ENCODE measurements at regions not wholly inside any gene's neighbourhood (a gene's known extent, or its start where the extent isn't known, plus 50 kb on each side); places are given as distances from the start of the nearest gene placed in this dataset.
A peak's percentile ranks its signal among the peaks of the same experiment; 100 is the strongest.

DNA sequence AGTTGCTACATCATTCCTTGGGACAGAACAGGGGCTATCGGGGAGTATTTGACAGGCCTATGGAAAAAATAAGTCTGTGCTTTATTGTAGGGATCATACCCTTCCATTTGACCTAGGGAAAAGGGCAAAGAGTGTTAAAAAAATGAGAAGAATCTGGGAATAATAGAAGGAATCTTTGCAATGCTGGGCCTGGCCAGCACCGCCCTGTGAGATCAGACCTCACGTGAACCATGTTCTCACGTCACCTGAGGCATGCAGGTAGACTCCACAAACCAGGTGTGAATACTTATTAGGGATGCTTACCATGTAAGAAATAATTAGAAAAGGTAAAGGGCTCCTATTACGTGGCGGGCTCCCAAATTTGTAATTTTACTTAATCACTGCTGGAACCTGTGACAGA is 177.5 kb upstream of the GATA6 start:
- DNase-seq (ENCODE audit: low read depth in 2 of 3, low spot score in 2 of 3), result no peak

DNA sequence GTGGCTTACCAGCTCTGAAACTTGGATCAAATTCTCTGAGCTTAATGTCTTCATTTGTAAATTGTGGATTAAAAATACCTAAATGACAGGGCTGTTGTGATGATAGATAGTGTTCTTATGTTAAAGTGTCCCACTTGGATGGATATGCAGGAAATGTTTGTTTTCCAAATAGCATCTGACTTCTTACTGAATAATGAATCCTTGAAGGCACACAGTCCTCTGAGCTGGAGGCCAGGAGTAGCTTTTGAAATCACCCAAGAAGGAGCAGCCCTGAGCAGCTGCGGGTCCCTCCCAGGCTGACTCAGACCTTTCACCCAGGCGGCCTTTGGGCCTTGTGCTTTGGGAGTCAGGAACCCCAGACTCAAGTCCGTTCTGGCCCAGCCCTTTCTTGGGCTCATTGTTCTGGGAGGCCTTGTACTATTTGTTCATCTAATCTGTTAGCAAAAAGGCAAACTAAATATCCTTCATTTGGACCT is 173.0 kb upstream of the GATA6 start:
- DNase-seq (ENCODE audit: low read depth in 2 of 3, low spot score in 2 of 3), result no peak

DNA sequence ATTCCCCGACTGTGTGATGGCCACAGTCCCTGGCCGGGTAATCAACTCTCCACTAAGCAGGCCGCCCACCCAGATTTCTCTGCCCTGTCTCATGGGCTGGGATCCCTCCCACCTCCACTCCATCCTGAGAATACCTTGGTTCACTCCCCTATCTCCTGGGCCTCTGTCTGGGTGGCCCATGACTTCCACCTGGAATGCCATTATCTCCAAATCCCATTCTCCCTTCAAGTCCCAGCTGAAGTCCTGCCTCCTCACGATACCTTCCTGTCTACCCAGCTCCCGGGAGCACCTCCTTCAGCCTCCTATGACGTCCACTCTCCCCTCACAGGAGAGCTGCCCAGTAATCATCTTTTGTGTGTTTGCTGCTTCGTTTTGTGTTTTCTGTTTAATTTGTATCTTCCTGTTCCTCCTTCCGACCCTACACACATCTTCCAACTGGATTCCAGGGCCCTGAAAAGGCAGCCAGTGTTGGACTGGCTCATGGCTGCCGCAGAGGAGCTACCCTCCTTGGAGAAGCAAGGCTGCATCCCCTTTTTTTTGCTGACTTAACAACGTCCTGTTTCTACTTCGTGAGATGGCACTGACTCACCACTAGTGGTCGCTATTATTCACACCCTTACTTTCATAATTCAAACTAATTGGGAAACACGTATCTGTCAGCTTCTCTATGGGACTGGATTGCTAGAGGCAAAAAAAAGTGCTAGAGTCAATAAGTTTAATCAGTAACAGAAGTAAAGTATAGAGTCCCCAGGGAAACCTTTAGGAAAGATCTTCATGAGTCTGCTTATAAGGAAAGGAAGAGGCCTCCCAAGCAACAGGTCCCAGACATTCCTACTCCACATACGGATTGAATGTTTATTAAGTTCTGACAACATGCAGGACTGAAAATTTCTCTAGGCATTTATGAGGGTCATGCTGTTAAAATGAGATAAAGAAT is 171.9 kb upstream of the GATA6 start:
- DNase-seq (ENCODE audit: low read depth in 2 of 3, low spot score in 2 of 3), result peak in 2 of 3 donors; percentile 47 to 75

DNA sequence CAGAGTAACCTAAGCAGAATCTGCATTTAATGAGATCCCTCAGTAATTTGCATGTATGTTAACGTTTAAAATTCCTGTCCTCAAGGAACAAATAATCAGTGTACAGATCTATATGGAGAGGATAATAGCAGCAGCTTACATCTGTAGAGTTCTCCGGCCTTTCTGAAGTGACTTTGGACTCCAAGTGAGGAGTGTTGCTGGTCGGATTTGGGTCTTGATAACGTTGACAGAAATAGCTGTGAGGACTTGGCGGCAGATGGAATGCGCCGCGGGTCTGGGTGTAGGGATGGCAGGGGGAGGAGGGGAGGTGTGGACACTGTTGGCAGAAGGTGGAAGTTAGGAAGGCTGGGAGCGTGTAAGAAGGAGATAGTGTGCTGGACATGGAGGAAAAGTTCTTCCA is 170.9 kb upstream of the GATA6 start:
- no peak for DNase-seq (ENCODE audit: low read depth in 2 of 3, low spot score in 2 of 3)

DNA sequence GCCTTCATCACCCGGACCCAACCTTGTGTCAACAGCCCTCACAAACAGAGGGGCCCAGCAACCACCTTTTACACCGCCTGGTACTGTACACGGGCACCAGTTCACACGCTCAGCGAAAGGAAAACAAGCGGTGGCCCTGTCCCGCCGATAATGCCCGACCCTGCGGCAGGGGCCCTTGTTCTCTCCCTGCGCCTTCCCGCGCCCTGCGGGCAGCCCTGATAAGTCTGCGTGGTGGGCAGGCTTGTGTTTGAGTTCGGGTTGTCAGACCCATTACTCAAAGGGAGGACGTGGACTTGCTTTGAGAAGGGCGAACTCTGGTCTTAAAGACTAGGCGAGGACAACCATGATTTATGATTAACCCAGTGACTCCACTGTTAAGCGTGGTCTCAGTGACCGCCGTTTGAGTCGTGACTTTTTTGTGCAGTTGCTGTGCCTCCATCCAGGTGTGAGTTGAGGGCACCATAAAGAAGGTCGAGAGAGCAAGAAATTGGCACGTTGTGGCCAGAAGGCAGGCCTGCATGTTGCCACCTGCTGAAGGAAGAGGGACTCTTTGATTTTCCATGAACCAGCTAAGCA is 167.4 kb upstream of the GATA6 start:
- DNase-seq (ENCODE audit: low read depth in 2 of 3, low spot score in 2 of 3), result no peak

DNA sequence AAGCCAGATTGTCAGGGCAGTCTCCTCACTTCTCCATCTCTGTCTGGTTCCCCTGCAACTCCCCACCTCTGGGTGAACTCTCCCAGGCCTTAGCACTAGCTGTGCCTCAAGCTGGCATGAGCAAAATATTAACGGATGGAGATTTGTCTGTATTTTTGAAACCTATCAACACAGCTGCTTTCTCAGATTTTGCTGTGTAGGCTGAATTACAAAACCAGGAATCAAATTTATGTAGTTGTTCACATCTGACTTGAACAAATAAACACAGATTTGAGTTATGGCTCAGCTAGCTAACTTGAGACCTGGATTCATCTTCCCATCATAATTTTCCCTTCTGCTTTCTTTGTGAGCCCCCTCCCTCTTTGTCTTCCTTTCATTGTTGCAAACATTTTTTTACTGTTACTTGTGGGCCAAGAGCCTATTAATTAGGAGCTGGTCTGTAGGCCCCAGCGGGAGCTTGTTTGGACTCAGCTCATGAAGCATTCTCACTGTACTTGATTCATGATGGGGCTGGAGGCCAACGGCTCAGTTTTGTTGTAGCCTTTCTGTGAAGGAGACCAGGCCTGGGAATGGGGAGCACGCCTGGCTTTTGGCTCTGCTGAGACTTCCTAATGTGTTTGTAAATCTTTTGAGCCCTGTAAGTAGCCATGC is 164.1 kb upstream of the GATA6 start:
- no peak for DNase-seq (ENCODE audit: low read depth in 2 of 3, low spot score in 2 of 3)

DNA sequence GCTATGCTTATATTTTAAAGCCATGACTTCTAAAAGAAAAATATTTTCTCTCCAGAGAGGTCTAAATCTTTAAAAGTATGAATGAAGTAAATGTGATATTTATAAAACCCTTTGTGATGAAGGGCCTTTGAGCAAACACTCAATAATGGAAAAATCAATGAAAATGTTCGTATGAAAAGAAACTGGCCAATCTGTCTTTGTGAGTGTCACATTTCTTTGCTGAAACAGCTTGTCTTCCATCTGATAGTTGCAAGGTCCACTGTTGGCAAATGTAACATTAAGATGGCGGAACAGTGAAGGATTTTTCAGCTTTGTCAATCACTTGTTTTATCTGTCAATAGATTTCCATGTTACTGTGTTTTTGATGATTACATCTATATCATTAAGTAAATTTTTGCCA is 162.9 kb upstream of the GATA6 start:
- no peak for DNase-seq (ENCODE audit: low read depth in 2 of 3, low spot score in 2 of 3)

DNA sequence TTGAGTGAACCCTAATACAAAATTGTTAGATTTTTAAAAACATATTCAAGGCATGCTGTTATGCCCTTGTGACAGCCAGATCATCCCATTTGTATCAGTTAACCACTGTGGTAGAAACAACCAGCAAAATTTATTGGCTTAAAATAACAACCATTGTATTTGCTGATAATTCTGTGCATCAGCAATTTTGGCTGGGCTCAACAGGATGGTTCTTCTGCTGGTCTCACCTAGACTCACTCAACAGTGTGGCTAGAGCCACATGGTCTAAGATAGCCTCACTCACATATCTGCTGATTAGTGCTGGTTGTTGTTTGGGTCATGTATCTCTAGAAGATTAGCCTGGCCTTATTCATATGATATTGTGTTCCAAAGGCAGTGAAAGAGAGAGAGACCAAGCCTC is 160.1 kb upstream of the GATA6 start:
- no peak for DNase-seq (ENCODE audit: low read depth in 2 of 3, low spot score in 2 of 3)

DNA sequence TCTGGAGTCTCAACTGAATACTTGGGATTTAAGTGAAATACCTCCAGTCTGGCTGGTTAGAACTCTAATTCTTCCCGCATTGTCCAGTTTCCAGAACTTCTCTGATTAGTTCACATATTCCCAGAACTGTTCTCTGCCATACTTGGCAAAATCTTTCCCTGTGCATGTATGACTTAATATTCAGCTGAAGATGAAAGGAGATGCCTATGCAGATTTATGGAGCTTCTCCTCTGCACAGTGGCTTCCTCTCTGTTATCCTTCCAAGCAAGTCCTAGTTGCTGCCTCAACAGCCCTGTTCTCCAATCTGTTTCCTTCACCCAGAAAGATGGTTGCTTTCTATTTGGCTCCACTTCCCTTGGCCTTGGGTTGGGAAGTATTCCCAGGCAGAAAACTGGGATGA is 155.4 kb upstream of the GATA6 start:
- no peak for DNase-seq (ENCODE audit: low read depth in 2 of 3, low spot score in 2 of 3)

DNA sequence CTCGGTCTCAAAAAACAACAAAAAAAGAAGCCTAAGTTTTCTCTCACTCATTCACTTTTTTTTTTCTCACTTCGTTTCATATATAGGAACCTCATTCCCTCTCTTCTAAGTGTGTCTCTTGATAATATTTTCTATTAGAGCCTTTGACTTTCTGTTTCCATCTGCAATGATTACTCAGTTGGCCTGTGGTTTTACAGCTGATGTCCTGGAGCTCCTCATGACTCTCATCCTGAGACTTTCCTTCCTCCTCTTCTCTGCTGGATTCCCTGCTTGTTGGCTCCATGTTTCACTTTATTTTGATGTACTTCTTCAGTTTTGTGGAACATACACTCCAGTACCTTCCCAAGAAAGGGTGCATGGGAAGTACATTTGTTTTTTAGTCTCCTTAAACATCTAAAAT is 154.2 kb upstream of the GATA6 start:
- DNase-seq (ENCODE audit: low read depth in 2 of 3, low spot score in 2 of 3), result no peak

DNA sequence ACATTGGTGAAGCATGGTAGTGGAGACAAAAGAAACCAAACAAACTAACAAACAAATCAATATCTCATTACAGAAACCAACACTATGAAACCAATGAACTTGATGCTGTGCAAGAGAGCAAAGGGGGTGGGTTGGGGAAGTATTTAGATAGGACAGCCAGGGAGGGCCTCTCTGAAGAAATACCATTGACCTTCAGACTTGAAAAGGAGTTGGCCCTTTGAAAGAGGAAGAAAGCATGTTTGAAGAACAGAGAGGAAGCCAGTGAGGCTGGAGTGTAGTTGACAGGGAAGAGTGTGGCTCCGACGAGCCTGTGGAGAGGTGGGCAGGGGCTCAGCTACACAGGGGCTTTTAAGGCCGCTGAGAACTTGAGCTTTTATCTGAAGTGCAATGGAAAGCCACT is 151.0 kb upstream of the GATA6 start:
- DNase-seq (ENCODE audit: low read depth in 2 of 3, low spot score in 2 of 3), result no peak

DNA sequence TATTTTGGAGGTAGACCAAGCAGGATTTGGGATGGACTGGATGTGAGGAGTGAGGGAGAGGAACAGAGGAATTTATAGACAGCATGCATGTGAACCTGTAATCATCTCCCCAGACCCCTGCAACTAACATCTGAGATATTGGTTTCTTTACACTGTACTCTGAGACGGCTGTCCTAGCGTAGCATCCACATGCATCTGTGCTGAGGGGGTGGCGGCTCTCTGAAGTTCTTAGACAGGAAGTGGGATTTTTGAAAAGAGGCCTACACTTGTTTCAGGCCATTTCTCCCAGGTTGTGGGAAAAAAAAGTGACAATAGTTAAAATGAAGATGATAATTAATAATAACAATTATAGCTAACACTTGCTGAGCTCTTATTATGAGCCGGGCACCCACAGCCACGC is 150.2 kb upstream of the GATA6 start:
- no peak for DNase-seq (ENCODE audit: low read depth in 2 of 3, low spot score in 2 of 3)

DNA sequence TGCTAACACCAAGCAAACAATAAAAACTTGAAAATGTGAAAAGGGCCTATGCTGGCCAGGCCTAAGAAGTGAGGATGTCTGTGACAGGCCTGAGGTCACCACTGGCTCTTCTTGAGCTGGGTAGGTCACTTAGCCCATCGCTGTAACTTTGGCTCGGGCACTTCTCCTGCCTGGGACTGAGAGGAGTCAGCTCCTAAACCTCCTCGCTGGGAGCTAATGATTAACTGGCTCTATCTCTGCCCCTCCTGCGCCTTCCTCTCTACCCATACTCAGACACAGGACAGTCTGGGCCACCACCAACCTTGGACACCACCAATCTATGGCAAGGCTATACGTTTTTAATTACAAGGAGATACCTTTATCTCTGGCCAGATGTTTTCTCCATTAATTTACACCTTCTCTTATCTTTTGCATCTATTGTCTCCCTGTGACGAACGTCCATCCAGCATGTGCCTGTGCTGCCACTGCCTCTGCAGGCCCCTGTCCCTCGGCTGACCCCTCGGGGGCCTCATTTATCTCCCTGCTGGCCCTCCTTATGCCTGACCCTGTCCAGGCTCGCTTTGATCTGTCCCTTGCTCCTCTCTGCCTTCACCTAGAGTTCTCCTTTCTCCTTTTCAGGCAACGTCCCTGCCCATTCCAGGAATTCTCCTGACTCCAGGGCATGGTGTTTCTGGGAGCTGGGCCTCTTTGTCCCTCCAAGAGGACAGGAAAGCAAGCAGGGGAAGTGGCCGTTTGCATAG is 149.1 kb upstream of the GATA6 start:
- DNase-seq (ENCODE audit: low read depth in 2 of 3, low spot score in 2 of 3), result no peak

DNA sequence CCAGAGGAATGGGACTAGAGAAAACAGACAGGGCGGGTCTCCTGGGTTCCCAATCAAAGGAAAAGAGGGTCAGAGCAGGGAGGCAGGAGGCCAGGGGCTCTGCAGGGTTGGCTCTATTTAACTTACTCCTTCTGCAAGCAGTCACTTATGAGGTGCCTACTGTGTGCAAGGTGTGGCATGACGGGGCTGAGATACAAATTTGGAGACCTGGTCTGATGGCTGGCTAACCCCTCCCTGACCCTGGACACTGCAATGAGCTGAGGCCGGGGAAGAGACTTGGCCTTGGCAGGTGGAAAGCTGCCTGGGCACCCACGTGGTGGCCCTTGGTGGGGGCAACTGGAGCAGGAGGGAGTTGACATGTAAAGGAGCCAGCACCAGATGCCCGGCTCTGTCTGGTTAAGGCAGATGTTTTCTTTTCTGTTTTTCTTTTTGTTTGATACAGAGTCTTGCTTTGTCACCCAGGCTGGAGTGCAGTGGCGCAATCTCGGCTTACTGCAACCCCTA is 148.5 kb upstream of the GATA6 start:
- no peak for DNase-seq (ENCODE audit: low read depth in 2 of 3, low spot score in 2 of 3)

DNA sequence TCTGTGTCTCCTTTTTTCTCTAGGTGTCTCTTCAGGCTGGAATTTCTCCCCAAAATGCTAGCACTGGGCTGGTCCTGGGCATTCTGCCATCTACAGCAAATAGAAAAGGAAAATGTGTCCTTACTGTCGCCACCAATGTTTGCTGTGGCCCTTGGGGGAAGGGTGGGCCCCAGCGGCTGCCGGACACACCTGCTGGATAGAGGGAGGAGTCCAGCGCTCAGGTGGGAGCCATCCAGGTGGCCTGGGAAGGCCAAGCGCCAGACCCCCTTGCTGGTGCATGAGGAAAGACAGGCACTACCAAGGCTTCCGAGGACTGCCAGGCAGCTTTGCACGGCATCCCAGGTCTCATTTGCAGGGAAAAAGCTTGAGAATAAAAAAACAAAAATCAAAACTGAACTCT is 147.7 kb upstream of the GATA6 start:
- DNase-seq (ENCODE audit: low read depth in 2 of 3, low spot score in 2 of 3), result no peak

DNA sequence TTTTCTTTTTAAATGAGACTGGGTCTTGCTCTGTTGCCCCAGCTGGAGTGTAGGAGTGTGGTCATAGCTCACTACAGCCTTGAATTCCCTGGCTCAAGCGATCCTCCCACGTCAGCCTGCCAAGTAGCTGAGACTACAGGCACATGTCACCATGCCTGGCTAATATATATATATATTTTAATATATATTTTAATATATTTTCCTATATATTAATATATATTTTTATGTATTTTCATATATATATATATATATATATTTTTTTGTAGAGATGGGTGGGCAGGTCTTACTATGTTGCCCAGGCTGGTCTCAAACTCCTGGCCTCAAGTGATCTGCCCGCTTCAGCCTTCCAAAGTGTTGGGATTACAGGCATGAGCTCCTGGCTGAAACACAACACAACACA is 144.5 kb upstream of the GATA6 start:
- no peak for DNase-seq (ENCODE audit: low read depth in 2 of 3, low spot score in 2 of 3)

DNA sequence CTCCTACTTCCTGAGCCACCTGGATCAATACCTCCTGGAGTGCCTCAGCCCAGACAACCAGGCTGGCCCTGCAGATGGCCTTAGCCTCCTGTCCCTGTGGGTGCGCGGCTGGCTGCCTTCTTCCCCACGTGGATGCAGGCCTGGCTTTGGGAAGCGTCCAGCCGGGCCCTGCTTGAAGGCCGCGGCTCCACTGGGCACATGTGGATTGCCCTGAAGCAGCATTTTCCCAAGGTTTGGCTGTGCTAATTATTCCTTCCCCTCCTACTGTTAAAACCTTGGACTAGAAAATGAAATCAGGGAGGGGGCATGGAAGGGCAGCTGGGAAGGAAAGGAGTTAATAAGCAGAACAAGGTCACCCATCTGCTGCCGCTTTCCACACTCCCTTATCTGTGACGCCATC is 143.0 kb upstream of the GATA6 start:
- DNase-seq (ENCODE audit: low read depth in 2 of 3, low spot score in 2 of 3), result no peak

DNA sequence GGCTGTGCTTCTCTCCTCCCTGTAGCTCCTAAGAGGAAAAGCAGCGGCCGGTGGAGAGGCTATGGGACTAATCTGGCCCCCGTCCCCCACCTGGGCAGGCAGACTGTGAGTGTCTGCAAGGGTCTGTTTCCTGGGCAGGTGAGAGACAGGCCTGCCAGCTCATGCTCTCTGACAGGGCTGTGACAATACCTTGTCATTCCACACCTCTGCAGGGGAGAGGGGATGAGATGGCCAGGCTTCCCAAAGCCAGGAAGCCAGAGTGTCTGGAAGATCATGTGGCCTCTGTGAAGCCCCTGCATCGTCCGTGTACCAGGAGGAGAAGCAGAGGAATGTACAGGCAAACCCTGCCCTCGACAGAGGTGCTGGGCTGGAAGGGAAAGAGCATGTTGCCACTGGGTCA is 142.5 kb upstream of the GATA6 start:
- no peak for DNase-seq (ENCODE audit: low read depth in 2 of 3, low spot score in 2 of 3)

DNA sequence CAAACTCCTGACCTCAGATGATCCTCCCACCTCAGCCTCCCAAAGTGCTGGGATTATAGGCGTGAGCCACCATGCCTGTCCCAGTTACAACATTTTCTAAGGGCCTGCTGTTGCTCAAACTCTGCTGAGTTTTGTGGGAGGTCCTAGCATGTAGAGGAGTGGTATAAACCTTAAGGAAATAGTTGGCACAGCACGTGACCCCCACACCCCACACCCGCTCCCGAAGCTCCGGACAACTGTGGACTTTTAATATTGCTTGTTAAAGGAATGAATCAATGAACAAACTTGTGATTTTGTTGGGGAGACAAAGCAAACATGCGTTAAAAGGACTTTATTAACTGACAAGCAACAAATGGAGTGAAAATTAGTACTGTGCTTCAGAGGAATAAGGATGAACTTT is 137.8 kb upstream of the GATA6 start:
- DNase-seq (ENCODE audit: low read depth in 2 of 3, low spot score in 2 of 3), result no peak

DNA sequence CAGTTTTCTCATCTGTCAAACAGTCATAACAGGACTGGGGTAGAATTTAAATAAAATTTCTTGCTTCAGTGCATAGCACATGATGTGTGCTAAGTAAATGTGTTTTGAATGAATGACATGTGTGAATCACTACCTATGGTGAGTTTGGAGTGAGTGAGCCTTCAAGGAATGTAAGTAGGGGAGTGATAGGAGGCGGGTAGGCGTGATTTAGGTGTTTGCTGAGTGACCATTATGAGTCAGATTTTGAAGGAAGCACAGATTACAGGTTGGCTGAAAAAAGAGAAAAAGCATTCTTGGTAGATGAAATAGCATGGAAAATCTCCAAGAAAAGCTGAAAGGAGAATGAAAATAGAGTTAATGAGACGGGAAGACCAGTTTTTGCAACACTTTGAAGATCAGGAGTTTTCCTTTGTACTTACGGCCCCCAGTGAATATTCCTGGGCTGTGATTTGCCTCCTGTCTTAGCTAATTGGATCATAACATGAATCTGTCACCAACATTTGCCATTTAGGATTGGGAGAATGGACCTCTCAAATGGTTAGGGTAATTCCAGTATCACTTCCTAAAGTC is 136.9 kb upstream of the GATA6 start:
- no peak for DNase-seq (ENCODE audit: low read depth in 2 of 3, low spot score in 2 of 3)

DNA sequence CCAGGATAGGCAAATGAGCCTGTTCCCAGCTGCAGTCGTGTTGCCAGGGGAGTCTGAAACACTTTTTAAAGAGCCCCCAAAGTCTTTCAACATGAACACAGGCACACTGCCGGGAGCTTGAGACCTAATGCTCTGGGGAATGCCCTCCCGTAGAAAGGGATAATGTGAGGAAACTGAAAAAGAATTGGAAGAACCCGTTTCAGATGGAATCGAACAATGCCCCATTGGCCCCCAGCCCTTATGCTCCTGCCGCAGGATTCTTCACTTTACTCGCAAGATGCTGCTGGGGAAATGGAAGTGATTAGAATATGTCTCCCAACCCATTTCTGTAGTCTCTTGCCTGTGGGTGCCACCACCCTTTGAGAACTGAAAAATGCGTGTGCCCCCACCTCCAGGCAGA is 136.3 kb upstream of the GATA6 start:
- no peak for DNase-seq (ENCODE audit: low read depth in 2 of 3, low spot score in 2 of 3)

All from hematopoietic multipotent progenitor cell (in vitro differentiated cells).